Body of pancreas (tissue), 4 donors: ENCODE measurements at regions not wholly inside any gene's neighbourhood (a gene's known extent, or its start where the extent isn't known, plus 50 kb on each side); places are given as distances from the start of the nearest gene placed in this dataset.
"Not testable (repeated sequence)": the region's sequence is repeated elsewhere in the genome, so short reads cannot be mapped to it uniquely, and the experiment has no call there.

Experiments
- ATAC-seq: fragments of 150-250 bp; one replicate; pipeline ENCODE4 v1.9.1; 2016
- DNase-seq, 4 donors: peaks; one replicate each; pipeline ENCODE4 v3.0.0-alpha.2; 2019
- H3K27ac ChIP-seq, 4 donors: fragments of 200-600 bp; sonication (generic); 1 replicate in 3 of 4; 2 replicates in 1 of 4; pipeline versions ENCODE4 v1.5.1 to v1.6.1; 2016 to 2019; ENCODE audit warnings: mild to moderate bottlenecking in 1 of 4, mixed read lengths in 1 of 4, moderate library complexity in 1 of 4
- H3K27me3 ChIP-seq, 2 donors: fragments of 200-600 bp; sonication (generic); one replicate each; pipeline ENCODE4 v1.6.0; 2016; ENCODE audit warnings: mild to moderate bottlenecking in 1 of 2
- H3K36me3 ChIP-seq, 2 donors: fragments of 200-600 bp; sonication (generic); replicated peaks in 1 of 2; 2 replicates each; pipeline ENCODE4 v1.5.1; 2016; ENCODE audit warnings: low read depth in 2 of 2; ENCODE audit not compliant: insufficient read depth in 1 of 2
- H3K4me1 ChIP-seq: fragments of 200-600 bp; sonication (generic); one replicate; pipeline ENCODE4 v1.6.0; 2016
- H3K4me3 ChIP-seq, 2 donors: fragments of 200-600 bp; sonication (generic); 1 replicate in 1 of 2; 2 replicates in 1 of 2; pipeline ENCODE4 v1.5.1; 2016 to 2019
- H3K9me3 ChIP-seq, 3 donors: fragments of 200-600 bp; sonication (generic); 1 replicate in 2 of 3; 2 replicates in 1 of 3; pipeline ENCODE4 v1.5.1; 2016
- CTCF ChIP-seq, 7 experiments: fragments of 450-650 bp in 4 of 7; fragments of 200-600 bp in 3 of 7; sonication (generic) in 3 of 7; IDR thresholded peaks; one replicate each; pipeline ENCODE4 v1.5.1; 2016 to 2019; ENCODE audit warnings: antibody characterized with exemption in 7 of 7
- POLR2A ChIP-seq, 3 donors: fragments of 450-650 bp; IDR thresholded peaks; one replicate each; pipeline ENCODE4 v1.6.1; 2016; ENCODE audit warnings: antibody characterized with exemption in 3 of 3, mild to moderate bottlenecking in 2 of 3
- WGBS, 2 donors: methylation state at CpG; one replicate each; pipeline ENCODE4 v1.1.5; 2017; 5-methylcytosine and 5-hydroxymethylcytosine counted together
- intact Hi-C: fragments of 100-400 bp; cut with DNase I; formaldehyde crosslinking; loops from one replicate; pipeline ENCODE4 v1.15.1; 2023

- no peaks in the 10 kb centered on the region for H3K4me1 ChIP-seq
- WGBS, 2 donors: 71 to 75% methylated on average over 2 of the region's 2 CpGs
These were observed 540.0 kb upstream of the GYPC start for GRCh38 chr2:126115975-126116374.

GRCh38 chr2:126117886-126118285 is 538.1 kb upstream of the GYPC start:
- TF ChIP-seq POLR2A (IDR thresholded peaks at IDR 0.05) (no peak), CTCF (IDR thresholded peaks at IDR 0.05) (no peak)
- Histone ChIP-seq H3K4me1 (no peaks in the 10 kb centered on the region), H3K4me3 (no peak overlapping the region), H3K27me3 (no peaks in the 10 kb centered on the region), H3K36me3 (no peaks in the 10 kb centered on the region), H3K27ac (no peak overlapping the region), H3K9me3 (no peaks in the 10 kb centered on the region)
- ATAC-seq (no peak), DNase-seq (no peak)
- WGBS, 2 donors: 81 to 94% methylated on average over 1 of the region's 1 CpG
- intact Hi-C loops: no loop called here

More at GRCh38 chr2:126115975-126116374, 540.0 kb upstream of the GYPC start:
- Histone ChIP-seq H3K36me3 (no peaks in the 10 kb centered on the region), H3K4me3 (no peak overlapping the region), H3K27me3 (no peaks in the 10 kb centered on the region), H3K27ac (no peak overlapping the region), H3K9me3 (no peaks in the 10 kb centered on the region)
- TF ChIP-seq CTCF (IDR thresholded peaks at IDR 0.05) (no peak), POLR2A (IDR thresholded peaks at IDR 0.05) (no peak)
- ATAC-seq: no peak
- intact Hi-C loops: no loop called here
- DNase-seq: no peak

DNA sequence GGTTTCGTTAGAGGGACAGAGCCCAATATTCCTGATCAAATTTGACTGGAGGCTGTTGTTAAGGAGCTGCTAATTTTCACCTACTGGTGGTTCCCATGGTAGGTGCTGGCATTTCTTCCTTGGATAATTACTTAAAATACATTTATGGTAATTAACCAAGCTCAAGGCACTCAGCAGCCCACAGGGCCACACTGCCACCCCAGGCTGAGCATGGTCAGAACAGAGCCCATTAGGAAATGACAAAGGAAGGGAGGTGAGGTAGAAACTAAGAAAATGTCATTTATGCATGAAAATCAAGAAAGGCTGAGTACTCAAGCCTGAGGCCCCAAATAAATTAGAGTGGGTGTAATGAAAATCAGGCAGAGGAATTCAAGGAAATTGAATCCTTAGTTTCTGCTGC is 510.2 kb upstream of the GYPC start:
- H3K36me3 ChIP-seq: no peaks in the 10 kb centered on the region
- no peak overlapping the region for H3K4me3 ChIP-seq
- H3K9me3 ChIP-seq: no peaks in the 10 kb centered on the region
- DNase-seq (no peak), ATAC-seq (no peak)
- intact Hi-C loops: no loop called here
- no peak overlapping the region for H3K27ac ChIP-seq
- no peak for TF ChIP-seq POLR2A (IDR thresholded peaks at IDR 0.05)
- H3K4me1 ChIP-seq: no peaks in the 10 kb centered on the region
- no peaks in the 10 kb centered on the region for H3K27me3 ChIP-seq
- 39 to 48% methylated on average over 1 of the region's 1 CpG for WGBS, 2 donors

- intact Hi-C loops: no loop called here
- H3K27ac ChIP-seq: no peak overlapping the region
- no peak overlapping the region for H3K4me3 ChIP-seq
- 76 to 84% methylated on average over 1 of the region's 1 CpG for WGBS, 2 donors
- DNase-seq (no peak), ATAC-seq (no peak)
- no peaks in the 10 kb centered on the region for H3K27me3 ChIP-seq
- H3K4me1 ChIP-seq: no peaks in the 10 kb centered on the region
- TF ChIP-seq POLR2A (IDR thresholded peaks at IDR 0.05) (no peak), CTCF (IDR thresholded peaks at IDR 0.05) (no peak)
- H3K9me3 ChIP-seq: no peaks in the 10 kb centered on the region
- H3K36me3 ChIP-seq: no peaks in the 10 kb centered on the region
These were observed 501.6 kb upstream of the GYPC start for GRCh38 chr2:126154256-126154785.

GRCh38 chr2:126160950-126161349 is 495.0 kb upstream of the GYPC start:
- DNase-seq, H3K4me1 ChIP-seq, H3K27ac ChIP-seq, intact Hi-C loops, H3K4me3 ChIP-seq, H3K36me3 ChIP-seq, ATAC-seq, H3K9me3 ChIP-seq, H3K27me3 ChIP-seq: not testable (repeated sequence)
- WGBS, 2 donors: 65 to 71% methylated on average over 4 of the region's 4 CpGs

DNA sequence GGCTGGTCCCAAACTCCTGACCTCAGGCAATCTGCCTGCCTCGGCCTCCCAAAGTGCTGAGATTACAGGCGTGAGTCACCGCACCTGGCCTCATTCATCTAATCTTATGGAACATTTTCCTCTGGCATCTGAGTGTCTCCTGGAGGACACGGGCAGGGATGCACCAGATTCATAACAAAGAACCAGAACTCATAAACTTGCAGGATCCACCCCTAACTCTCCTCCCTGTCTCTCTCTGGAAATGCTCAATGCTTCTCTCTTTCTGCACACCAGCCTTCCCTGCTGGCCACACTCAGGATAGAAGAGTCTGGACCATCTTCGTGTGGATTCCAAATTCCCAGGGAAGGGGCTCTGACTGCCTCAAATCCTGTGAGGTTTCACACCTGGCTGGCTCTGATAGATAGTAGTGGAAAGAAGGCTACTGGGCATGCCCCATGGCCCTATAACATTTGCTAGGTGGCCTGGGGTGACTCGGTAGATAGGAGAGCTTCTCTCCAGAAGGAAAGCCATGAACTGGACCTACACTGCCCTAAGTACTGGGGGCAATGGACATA is 483.2 kb upstream of the GYPC start:
- TF ChIP-seq POLR2A (IDR thresholded peaks at IDR 0.05) (no peak), CTCF (IDR thresholded peaks at IDR 0.05) (no peak)
- H3K4me3 ChIP-seq: no peak overlapping the region
- intact Hi-C loops: no loop called here
- no peaks in the 10 kb centered on the region for H3K4me1 ChIP-seq
- 59 to 67% methylated on average over 5 to 6 of the region's 6 CpGs for WGBS, 2 donors
- no peaks in the 10 kb centered on the region for H3K27me3 ChIP-seq
- H3K27ac ChIP-seq: no peak overlapping the region
- DNase-seq (no peak), ATAC-seq (no peak)
- no peaks in the 10 kb centered on the region for H3K9me3 ChIP-seq
- no peaks in the 10 kb centered on the region for H3K36me3 ChIP-seq
